H9 (cell line): ENCODE measurements at regions not wholly inside any gene's neighbourhood (a gene's known extent, or its start where the extent isn't known, plus 50 kb on each side); places are given as distances from the start of the nearest gene placed in this dataset.

Source experiments
- DNase-seq: peaks from one replicate; pipeline ENCODE4 v3.0.0-alpha.2; 2017
- H2AFZ ChIP-seq: one replicate; pipeline ENCODE4 v1.6.1; 2013; ENCODE audit warnings: mild to moderate bottlenecking, low read length, control low read depth, moderate library complexity
- H2AK5ac ChIP-seq: 2 replicates; pipeline ENCODE4 v1.6.1; 2013; ENCODE audit warnings: low read length, control low read depth, mixed read lengths; ENCODE audit not compliant: insufficient read length
- H2BK120ac ChIP-seq: one replicate; pipeline ENCODE4 v1.6.1; 2013; ENCODE audit warnings: low read depth, mild to moderate bottlenecking, low read length, control low read depth, inconsistent platforms; ENCODE audit not compliant: poor library complexity, severe bottlenecking
- H2BK12ac ChIP-seq: 2 replicates; pipeline ENCODE4 v1.6.1; 2013; ENCODE audit warnings: low read length, control low read depth, mixed read lengths, low read depth; ENCODE audit not compliant: insufficient read length
- H2BK15ac ChIP-seq: 2 replicates; pipeline ENCODE4 v1.6.1; 2013; ENCODE audit warnings: low read depth, low read length, control low read depth
- H2BK20ac ChIP-seq: one replicate; pipeline ENCODE4 v1.6.1; 2013; ENCODE audit warnings: low read depth, mild to moderate bottlenecking, low read length, control low read depth, inconsistent platforms; ENCODE audit not compliant: poor library complexity, severe bottlenecking
- H2BK5ac ChIP-seq: 2 replicates; pipeline ENCODE4 v1.6.1; 2013; ENCODE audit warnings: low read length, control low read depth, mixed read lengths; ENCODE audit not compliant: insufficient read length
- H3K14ac ChIP-seq: 2 replicates; pipeline ENCODE4 v1.6.1; 2013; ENCODE audit warnings: low read length, control low read depth; ENCODE audit not compliant: insufficient read depth
- H3K18ac ChIP-seq: 2 replicates; pipeline ENCODE4 v1.6.1; 2013; ENCODE audit warnings: low read depth, mild to moderate bottlenecking, mixed read lengths, low read length, control low read depth; ENCODE audit not compliant: insufficient read length
- H3K23ac ChIP-seq: 2 replicates; pipeline ENCODE4 v1.6.1; 2013; ENCODE audit warnings: low read length, control low read depth, mixed read lengths, low read depth; ENCODE audit not compliant: insufficient read length
- H3K23me2 ChIP-seq: 2 replicates; pipeline ENCODE4 v1.6.1; 2013; ENCODE audit warnings: low read depth, mild to moderate bottlenecking, mixed read lengths, low read length, control low read depth; ENCODE audit not compliant: insufficient read length, poor library complexity, severe bottlenecking
- H3K27ac ChIP-seq: 2 replicates; pipeline ENCODE4 v1.5.1; 2013; ENCODE audit warnings: low read length, control low read depth, mixed read lengths, low read depth; ENCODE audit not compliant: insufficient read length
- H3K27me3 ChIP-seq: 2 replicates; pipeline ENCODE4 v1.6.1; 2013; ENCODE audit warnings: low read length, control low read depth, inconsistent platforms; ENCODE audit not compliant: insufficient read depth
- H3K4ac ChIP-seq: 2 replicates; pipeline ENCODE4 v1.6.1; 2013; ENCODE audit warnings: low read depth, mild to moderate bottlenecking, control low read depth, inconsistent platforms, low read length, moderate library complexity
- H3K4me1 ChIP-seq: 2 replicates; pipeline ENCODE4 v1.6.1; 2013; ENCODE audit warnings: low read length, control low read depth, inconsistent platforms; ENCODE audit not compliant: insufficient read depth
- H3K4me2 ChIP-seq: 2 replicates; pipeline ENCODE4 v1.6.1; 2013; ENCODE audit warnings: low read length, control low read depth, mixed read lengths; ENCODE audit not compliant: insufficient read length, insufficient read depth
- H3K56ac ChIP-seq: 2 replicates; pipeline ENCODE4 v1.6.1; 2013; ENCODE audit warnings: low read depth, mild to moderate bottlenecking, mixed read lengths, low read length, control low read depth; ENCODE audit not compliant: insufficient read length
- H3K79me1 ChIP-seq: 2 replicates; pipeline ENCODE4 v1.6.1; 2013; ENCODE audit warnings: low read depth, mild to moderate bottlenecking, moderate library complexity, low read length, control low read depth, inconsistent platforms; ENCODE audit not compliant: insufficient read depth, poor library complexity, severe bottlenecking
- H3K79me2 ChIP-seq: 2 replicates; pipeline ENCODE4 v1.6.1; 2013; ENCODE audit warnings: low read length, control low read depth, inconsistent platforms; ENCODE audit not compliant: insufficient read depth
- H3K9ac ChIP-seq: 2 replicates; pipeline ENCODE4 v1.6.1; 2013; ENCODE audit warnings: low read length, control low read depth, mixed read lengths; ENCODE audit not compliant: insufficient read length; ENCODE audit errors: extremely low read depth
- H3K9me3 ChIP-seq: one replicate; pipeline ENCODE4 v1.6.1; 2013; ENCODE audit warnings: low read depth, low read length, inconsistent platforms; ENCODE audit not compliant: control insufficient read depth
- H3T11ph ChIP-seq: one replicate; pipeline ENCODE4 v1.6.1; 2013; ENCODE audit warnings: mild to moderate bottlenecking, low read length, control low read depth, inconsistent platforms
- H4K20me1 ChIP-seq: one replicate; pipeline ENCODE4 v1.6.1; 2013; ENCODE audit not compliant: control insufficient read depth, insufficient read length, insufficient read depth
- H4K5ac ChIP-seq: 2 replicates; pipeline ENCODE4 v1.6.1; 2013; ENCODE audit warnings: low read depth, mild to moderate bottlenecking, mixed read lengths, low read length, control low read depth; ENCODE audit not compliant: insufficient read length
- H4K8ac ChIP-seq: replicated peaks from 2 replicates; pipeline ENCODE4 v1.6.1; 2013; ENCODE audit warnings: low read length, control low read depth, mixed read lengths, low read depth; ENCODE audit not compliant: insufficient read length
- H4K91ac ChIP-seq: 2 replicates; pipeline ENCODE4 v1.6.1; 2013; ENCODE audit warnings: low read depth, mild to moderate bottlenecking, moderate library complexity, mixed read lengths, low read length, control low read depth; ENCODE audit not compliant: insufficient read length
- H3K27ac Mint-ChIP-seq, 3 experiments: 2 replicates in 2 of 3; 3 replicates in 1 of 3; pipeline ENCODE4 v1.8.0; 2020 to 2021; ENCODE audit warnings: mixed read lengths in 3 of 3, mild to moderate bottlenecking in 1 of 3, moderate library complexity in 1 of 3
- H3K27me3 Mint-ChIP-seq: 2 replicates; pipeline ENCODE4 v1.8.0; 2021; ENCODE audit warnings: low read depth, mild to moderate bottlenecking, moderate library complexity, mixed read lengths
- H3K36me3 Mint-ChIP-seq, 3 experiments: 2 replicates in 2 of 3; 3 replicates in 1 of 3; pipeline ENCODE4 v1.8.0; 2020 to 2021; ENCODE audit warnings: low read depth in 3 of 3, mixed read lengths in 3 of 3; ENCODE audit not compliant: insufficient read depth in 1 of 3
- H3K4me1 Mint-ChIP-seq, 2 experiments: 2 replicates each; pipeline ENCODE4 v1.8.0; 2020; ENCODE audit warnings: mixed read lengths in 2 of 2
- H3K4me3 Mint-ChIP-seq, 2 experiments: 2 replicates in 1 of 2; 3 replicates in 1 of 2; pipeline ENCODE4 v1.8.0; 2020 to 2021; ENCODE audit warnings: mild to moderate bottlenecking in 2 of 2, mixed read lengths in 2 of 2, moderate library complexity in 1 of 2
- H3K9me3 Mint-ChIP-seq, 2 experiments: 2 replicates in 1 of 2; 3 replicates in 1 of 2; pipeline ENCODE4 v1.8.0; 2020; ENCODE audit warnings: mild to moderate bottlenecking in 2 of 2, mixed read lengths in 2 of 2, moderate library complexity in 1 of 2
- TF ChIP-seq, protein P1 (sequence below): fragments of 200-600 bp; sonication (generic); conservative IDR thresholded peaks from 3 replicates; pipeline ENCODE4 v1.8.0; 2021; ENCODE audit warnings: antibody characterized with exemption, mild to moderate bottlenecking

DNA sequence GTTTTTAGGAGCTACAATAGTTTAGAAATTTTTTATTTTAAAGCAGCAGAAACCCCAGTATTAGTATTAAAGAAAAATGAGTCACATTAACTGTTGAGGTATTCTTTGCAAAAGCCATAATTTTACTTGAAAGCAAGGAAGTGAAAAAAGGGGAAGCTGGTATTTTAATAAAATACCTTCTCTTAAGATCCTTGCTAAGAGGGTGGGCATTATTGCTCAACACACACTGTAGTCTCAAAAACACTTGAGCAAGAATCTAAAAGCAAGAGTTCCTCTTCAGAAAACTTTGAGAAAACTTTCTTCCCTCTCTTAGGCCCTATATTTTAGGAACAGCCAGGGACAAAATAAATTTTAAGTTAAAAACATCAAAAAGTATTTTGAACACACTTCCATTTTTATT lies 259.4 kb upstream of the DIAPH2 start:
- Histone ChIP-seq H3T11ph (no peak overlapping the region), H3K18ac (no peak overlapping the region), H3K23me2 (no peaks in the 10 kb centered on the region), H3K56ac (no peak overlapping the region), H3K27me3 (no peaks in the 10 kb centered on the region), H3K79me1 (no peaks in the 10 kb centered on the region), H4K8ac (no peak overlapping the region), H3K14ac (no peak overlapping the region), H2BK15ac (no peak overlapping the region), H2BK5ac (no peak overlapping the region), H3K27ac (no peak overlapping the region), H3K4ac (no peak overlapping the region), H3K4me1 (no peaks in the 10 kb centered on the region; the same call in 1 of the 2 replicates), H2BK12ac (no peak overlapping the region), H2BK120ac (no peak overlapping the region), H3K4me2 (no peak overlapping the region), H2BK20ac (no peak overlapping the region), H3K9ac (no peak overlapping the region), H3K9me3 (no peaks in the 10 kb centered on the region), H4K91ac (no peak overlapping the region), H2AK5ac (no peak overlapping the region), H2AFZ (no peak overlapping the region), H3K23ac (no peak overlapping the region), H4K20me1 (no peaks in the 10 kb centered on the region), H4K5ac (no peak overlapping the region), H3K79me2 (no peaks in the 10 kb centered on the region)
- Mint-ChIP-seq H3K27ac (no peak overlapping the region), H3K4me1 (no peaks in the 10 kb centered on the region), H3K9me3 (peaks cover 2 to 3% of the 10 kb centered on the region in 2 experiments; a peak in 3 of 5 replicates), H3K27me3 (peaks cover 7% of the 10 kb centered on the region), H3K4me3 (no peak overlapping the region), H3K36me3 (peaks cover 0 to 4% (median 0%) of the 10 kb centered on the region in 3 experiments; a peak in 1 of 7 replicates)
- TF ChIP-seq, protein P1, sequence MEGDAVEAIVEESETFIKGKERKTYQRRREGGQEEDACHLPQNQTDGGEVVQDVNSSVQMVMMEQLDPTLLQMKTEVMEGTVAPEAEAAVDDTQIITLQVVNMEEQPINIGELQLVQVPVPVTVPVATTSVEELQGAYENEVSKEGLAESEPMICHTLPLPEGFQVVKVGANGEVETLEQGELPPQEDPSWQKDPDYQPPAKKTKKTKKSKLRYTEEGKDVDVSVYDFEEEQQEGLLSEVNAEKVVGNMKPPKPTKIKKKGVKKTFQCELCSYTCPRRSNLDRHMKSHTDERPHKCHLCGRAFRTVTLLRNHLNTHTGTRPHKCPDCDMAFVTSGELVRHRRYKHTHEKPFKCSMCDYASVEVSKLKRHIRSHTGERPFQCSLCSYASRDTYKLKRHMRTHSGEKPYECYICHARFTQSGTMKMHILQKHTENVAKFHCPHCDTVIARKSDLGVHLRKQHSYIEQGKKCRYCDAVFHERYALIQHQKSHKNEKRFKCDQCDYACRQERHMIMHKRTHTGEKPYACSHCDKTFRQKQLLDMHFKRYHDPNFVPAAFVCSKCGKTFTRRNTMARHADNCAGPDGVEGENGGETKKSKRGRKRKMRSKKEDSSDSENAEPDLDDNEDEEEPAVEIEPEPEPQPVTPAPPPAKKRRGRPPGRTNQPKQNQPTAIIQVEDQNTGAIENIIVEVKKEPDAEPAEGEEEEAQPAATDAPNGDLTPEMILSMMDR, result no peak
- DNase-seq, result no peak
